ENCODE measurements at regions not wholly inside any gene's neighbourhood (a gene's known extent, or its start where the extent isn't known, plus 50 kb on each side); places are given as distances from the start of the nearest gene placed in this dataset.

DNA sequence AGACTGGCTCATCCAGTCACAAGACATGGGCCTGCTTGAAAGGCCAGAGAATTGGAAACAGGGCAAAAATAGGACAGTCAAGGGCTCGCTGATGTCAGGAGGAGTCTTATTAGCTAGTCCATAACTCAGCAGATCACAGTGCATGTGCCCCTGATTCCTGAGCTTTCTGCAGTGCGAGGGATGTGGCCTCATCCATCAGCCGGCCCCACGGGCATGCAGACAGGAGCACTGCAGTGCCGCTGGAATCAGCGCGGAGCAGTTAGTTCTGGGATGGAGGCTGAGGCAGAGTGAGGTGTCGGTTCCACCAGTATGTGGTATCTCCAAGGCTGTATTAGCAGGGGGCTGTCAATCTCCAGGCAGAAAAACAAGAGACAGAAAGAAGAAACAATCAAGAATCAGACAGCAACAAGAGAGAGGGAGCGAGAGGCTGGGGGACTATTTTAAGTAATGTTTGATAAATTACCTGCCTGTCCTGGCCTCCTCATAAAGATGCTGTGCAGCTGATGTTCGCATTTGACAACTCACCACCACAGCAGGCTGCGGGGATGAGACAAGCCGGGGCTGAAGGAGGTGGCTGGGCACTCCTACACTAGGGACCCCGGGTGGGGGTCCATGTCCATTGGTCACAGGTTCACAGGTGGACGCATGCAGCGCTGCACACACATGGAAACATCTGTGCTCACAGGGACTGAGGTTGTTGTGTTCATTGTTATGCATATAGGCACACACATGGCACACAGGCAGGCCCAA lies 167.2 kb downstream of the TRIM29 start:
- intact Hi-C loops (cut with micrococcal nuclease; ENCODE audit: unreplicated experiment) = no loop called here
- no peak overlapping the region for H2AFZ ChIP-seq (ENCODE audit: control insufficient read depth, low read depth, low read length)

More for the DNA sequence above, 167.2 kb downstream of the TRIM29 start:
- CTCF ChIA-PET = no interaction called here
- Histone ChIP-seq H3K27me3 (replicated peaks in 1 of 2; ENCODE audit: control insufficient read depth in 2 of 2, insufficient read depth in 2 of 2, low read length in 1 of 2) (peaks cover 0 to 8% of the 10 kb centered on the region in 2 experiments), H3K9ac (ENCODE audit: control insufficient read depth, insufficient read depth, low read length) (no peak overlapping the region), H3K36me3 (ENCODE audit: control insufficient read depth in 2 of 2, insufficient read depth in 2 of 2, low read length in 1 of 2) (no peaks in the 10 kb centered on the region), H3K4me1 (ENCODE audit: control insufficient read depth, insufficient read depth, low read length) (no peaks in the 10 kb centered on the region), H3K79me2 (ENCODE audit: control insufficient read depth, insufficient read depth, low read length) (no peaks in the 10 kb centered on the region), H3K9me3 (replicated peaks; ENCODE audit: control insufficient read depth, insufficient read depth, low read length) (no peaks in the 10 kb centered on the region), H3K4me2 (ENCODE audit: control insufficient read depth, insufficient read depth) (no peak overlapping the region), H3K27ac (ENCODE audit: control insufficient read depth, insufficient read depth) (no peak overlapping the region), H4K20me1 (ENCODE audit: control insufficient read depth, insufficient read depth) (no peaks in the 10 kb centered on the region), H3K4me3 (no peak overlapping the region)
- no peak for FAIRE-seq
- in situ Hi-C loops (cut with MboI) = no loop called here
- TF ChIP-seq EGR1 (IDR thresholded peaks at IDR 0.05; ENCODE audit: borderline replicate concordance in 1 of 2, low read depth in 2 of 2, low read length in 2 of 2) (no peak), RAD21 (IDR thresholded peaks at IDR 0.05; ENCODE audit: insufficient read depth, low read depth, low read length) (no peak), BMI1 (IDR thresholded peaks at IDR 0.05; ENCODE audit: borderline replicate concordance) (no peak), BHLHE40 (IDR thresholded peaks at IDR 0.05; ENCODE audit: borderline replicate concordance in 1 of 2, low read depth in 2 of 2, low read length in 1 of 2) (no peak), POLR2AphosphoS2 (IDR thresholded peaks at IDR 0.05; ENCODE audit: low read depth, low read length) (no peak), FOXK2 (IDR thresholded peaks at IDR 0.05) (no peak), BACH1 (IDR thresholded peaks at IDR 0.05; ENCODE audit: borderline replicate concordance) (no peak)
- TF ChIP-seq, protein P1, sequence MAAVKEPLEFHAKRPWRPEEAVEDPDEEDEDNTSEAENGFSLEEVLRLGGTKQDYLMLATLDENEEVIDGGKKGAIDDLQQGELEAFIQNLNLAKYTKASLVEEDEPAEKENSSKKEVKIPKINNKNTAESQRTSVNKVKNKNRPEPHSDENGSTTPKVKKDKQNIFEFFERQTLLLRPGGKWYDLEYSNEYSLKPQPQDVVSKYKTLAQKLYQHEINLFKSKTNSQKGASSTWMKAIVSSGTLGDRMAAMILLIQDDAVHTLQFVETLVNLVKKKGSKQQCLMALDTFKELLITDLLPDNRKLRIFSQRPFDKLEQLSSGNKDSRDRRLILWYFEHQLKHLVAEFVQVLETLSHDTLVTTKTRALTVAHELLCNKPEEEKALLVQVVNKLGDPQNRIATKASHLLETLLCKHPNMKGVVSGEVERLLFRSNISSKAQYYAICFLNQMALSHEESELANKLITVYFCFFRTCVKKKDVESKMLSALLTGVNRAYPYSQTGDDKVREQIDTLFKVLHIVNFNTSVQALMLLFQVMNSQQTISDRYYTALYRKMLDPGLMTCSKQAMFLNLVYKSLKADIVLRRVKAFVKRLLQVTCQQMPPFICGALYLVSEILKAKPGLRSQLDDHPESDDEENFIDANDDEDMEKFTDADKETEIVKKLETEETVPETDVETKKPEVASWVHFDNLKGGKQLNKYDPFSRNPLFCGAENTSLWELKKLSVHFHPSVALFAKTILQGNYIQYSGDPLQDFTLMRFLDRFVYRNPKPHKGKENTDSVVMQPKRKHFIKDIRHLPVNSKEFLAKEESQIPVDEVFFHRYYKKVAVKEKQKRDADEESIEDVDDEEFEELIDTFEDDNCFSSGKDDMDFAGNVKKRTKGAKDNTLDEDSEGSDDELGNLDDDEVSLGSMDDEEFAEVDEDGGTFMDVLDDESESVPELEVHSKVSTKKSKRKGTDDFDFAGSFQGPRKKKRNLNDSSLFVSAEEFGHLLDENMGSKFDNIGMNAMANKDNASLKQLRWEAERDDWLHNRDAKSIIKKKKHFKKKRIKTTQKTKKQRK (IDR thresholded peaks at IDR 0.05; ENCODE audit: low read depth, low read length) = no peak
- TF ChIP-seq, protein P2, sequence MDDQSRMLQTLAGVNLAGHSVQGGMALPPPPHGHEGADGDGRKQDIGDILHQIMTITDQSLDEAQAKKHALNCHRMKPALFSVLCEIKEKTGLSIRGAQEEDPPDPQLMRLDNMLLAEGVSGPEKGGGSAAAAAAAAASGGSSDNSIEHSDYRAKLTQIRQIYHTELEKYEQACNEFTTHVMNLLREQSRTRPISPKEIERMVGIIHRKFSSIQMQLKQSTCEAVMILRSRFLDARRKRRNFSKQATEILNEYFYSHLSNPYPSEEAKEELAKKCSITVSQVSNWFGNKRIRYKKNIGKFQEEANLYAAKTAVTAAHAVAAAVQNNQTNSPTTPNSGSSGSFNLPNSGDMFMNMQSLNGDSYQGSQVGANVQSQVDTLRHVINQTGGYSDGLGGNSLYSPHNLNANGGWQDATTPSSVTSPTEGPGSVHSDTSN (IDR thresholded peaks at IDR 0.05; ENCODE audit: insufficient replicate concordance, low read depth, low read length) = no peak
- TF ChIP-seq, protein P3, sequence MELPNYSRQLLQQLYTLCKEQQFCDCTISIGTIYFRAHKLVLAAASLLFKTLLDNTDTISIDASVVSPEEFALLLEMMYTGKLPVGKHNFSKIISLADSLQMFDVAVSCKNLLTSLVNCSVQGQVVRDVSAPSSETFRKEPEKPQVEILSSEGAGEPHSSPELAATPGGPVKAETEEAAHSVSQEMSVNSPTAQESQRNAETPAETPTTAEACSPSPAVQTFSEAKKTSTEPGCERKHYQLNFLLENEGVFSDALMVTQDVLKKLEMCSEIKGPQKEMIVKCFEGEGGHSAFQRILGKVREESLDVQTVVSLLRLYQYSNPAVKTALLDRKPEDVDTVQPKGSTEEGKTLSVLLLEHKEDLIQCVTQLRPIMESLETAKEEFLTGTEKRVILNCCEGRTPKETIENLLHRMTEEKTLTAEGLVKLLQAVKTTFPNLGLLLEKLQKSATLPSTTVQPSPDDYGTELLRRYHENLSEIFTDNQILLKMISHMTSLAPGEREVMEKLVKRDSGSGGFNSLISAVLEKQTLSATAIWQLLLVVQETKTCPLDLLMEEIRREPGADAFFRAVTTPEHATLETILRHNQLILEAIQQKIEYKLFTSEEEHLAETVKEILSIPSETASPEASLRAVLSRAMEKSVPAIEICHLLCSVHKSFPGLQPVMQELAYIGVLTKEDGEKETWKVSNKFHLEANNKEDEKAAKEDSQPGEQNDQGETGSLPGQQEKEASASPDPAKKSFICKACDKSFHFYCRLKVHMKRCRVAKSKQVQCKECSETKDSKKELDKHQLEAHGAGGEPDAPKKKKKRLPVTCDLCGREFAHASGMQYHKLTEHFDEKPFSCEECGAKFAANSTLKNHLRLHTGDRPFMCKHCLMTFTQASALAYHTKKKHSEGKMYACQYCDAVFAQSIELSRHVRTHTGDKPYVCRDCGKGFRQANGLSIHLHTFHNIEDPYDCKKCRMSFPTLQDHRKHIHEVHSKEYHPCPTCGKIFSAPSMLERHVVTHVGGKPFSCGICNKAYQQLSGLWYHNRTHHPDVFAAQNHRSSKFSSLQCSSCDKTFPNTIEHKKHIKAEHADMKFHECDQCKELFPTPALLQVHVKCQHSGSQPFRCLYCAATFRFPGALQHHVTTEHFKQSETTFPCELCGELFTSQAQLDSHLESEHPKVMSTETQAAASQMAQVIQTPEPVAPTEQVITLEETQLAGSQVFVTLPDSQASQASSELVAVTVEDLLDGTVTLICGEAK (IDR thresholded peaks at IDR 0.05; ENCODE audit: borderline replicate concordance) = no peak
- DNase-seq (ENCODE audit: low read depth, low spot score) = no peak
- BruUV-seq (replicated peaks) = no TSS peak
- POLR2A ChIA-PET = no interaction called here
- SMC1A ChIA-PET (ENCODE audit: uncharacterized antibody, unreplicated experiment) = no interaction called here
- 32% methylated on average over 14 of the region's 15 CpGs for WGBS (ENCODE audit: insufficient coverage, insufficient replicate concordance, low lambda C conversion rate, missing lambda C conversion rate)
- RAD21 ChIA-PET (ENCODE audit: unreplicated experiment) = no interaction called here
- no peak for ATAC-seq
